ENCODE measurements at regions not wholly inside any gene's neighbourhood (a gene's known extent, or its start where the extent isn't known, plus 50 kb on each side); places are given as distances from the start of the nearest gene placed in this dataset.

- H3K27me3 Mint-ChIP-seq, result peaks cover 5% of the 10 kb centered on the region
- no peak overlapping the region for H3K4me3 Mint-ChIP-seq (ENCODE audit: low read depth)
- TF ChIP-seq, protein P1, sequence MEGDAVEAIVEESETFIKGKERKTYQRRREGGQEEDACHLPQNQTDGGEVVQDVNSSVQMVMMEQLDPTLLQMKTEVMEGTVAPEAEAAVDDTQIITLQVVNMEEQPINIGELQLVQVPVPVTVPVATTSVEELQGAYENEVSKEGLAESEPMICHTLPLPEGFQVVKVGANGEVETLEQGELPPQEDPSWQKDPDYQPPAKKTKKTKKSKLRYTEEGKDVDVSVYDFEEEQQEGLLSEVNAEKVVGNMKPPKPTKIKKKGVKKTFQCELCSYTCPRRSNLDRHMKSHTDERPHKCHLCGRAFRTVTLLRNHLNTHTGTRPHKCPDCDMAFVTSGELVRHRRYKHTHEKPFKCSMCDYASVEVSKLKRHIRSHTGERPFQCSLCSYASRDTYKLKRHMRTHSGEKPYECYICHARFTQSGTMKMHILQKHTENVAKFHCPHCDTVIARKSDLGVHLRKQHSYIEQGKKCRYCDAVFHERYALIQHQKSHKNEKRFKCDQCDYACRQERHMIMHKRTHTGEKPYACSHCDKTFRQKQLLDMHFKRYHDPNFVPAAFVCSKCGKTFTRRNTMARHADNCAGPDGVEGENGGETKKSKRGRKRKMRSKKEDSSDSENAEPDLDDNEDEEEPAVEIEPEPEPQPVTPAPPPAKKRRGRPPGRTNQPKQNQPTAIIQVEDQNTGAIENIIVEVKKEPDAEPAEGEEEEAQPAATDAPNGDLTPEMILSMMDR (IDR thresholded peaks at IDR 0.05; ENCODE audit: unreplicated experiment), result no peak
- H3K36me3 Mint-ChIP-seq (ENCODE audit: insufficient read depth), result no peaks in the 10 kb centered on the region
- H3K27ac Mint-ChIP-seq, result no peak overlapping the region
- DNase-seq (ENCODE audit: low spot score, unreplicated experiment), result no peak
- no peaks in the 10 kb centered on the region for H3K9me3 Mint-ChIP-seq (ENCODE audit: low read depth)
- peaks cover 6% of the 10 kb centered on the region for H3K4me1 Mint-ChIP-seq (ENCODE audit: low read depth)
Measured at GRCh38 chr6:14673201-14673600, 555.6 kb downstream of the CD83 start.

GRCh38 chr6:14674458-14674857 lies 556.9 kb downstream of the CD83 start:
- H3K4me1 Mint-ChIP-seq (ENCODE audit: low read depth), result peaks cover 6% of the 10 kb centered on the region
- TF ChIP-seq, protein P1 (IDR thresholded peaks at IDR 0.05; ENCODE audit: unreplicated experiment), result no peak
- peaks cover 5% of the 10 kb centered on the region for H3K27me3 Mint-ChIP-seq
- no peaks in the 10 kb centered on the region for H3K9me3 Mint-ChIP-seq (ENCODE audit: low read depth)
- H3K4me3 Mint-ChIP-seq (ENCODE audit: low read depth), result no peak overlapping the region
- DNase-seq (ENCODE audit: low spot score, unreplicated experiment), result no peak
- no peak overlapping the region for H3K27ac Mint-ChIP-seq
- no peaks in the 10 kb centered on the region for H3K36me3 Mint-ChIP-seq (ENCODE audit: insufficient read depth)

- Mint-ChIP-seq H3K27ac (no peak overlapping the region), H3K27me3 (peaks cover 5% of the 10 kb centered on the region), H3K36me3 (ENCODE audit: insufficient read depth) (no peaks in the 10 kb centered on the region), H3K4me1 (ENCODE audit: low read depth) (peaks cover 6% of the 10 kb centered on the region), H3K9me3 (ENCODE audit: low read depth) (no peaks in the 10 kb centered on the region), H3K4me3 (ENCODE audit: low read depth) (no peak overlapping the region)
- DNase-seq (ENCODE audit: low spot score, unreplicated experiment), result no peak
- TF ChIP-seq, protein P1 (IDR thresholded peaks at IDR 0.05; ENCODE audit: unreplicated experiment), result no peak
Measured at GRCh38 chr6:14674867-14675648, 557.5 kb downstream of the CD83 start.

GRCh38 chr6:14676064-14676463 lies 558.5 kb downstream of the CD83 start:
- H3K4me3 Mint-ChIP-seq (ENCODE audit: low read depth), result no peak overlapping the region
- H3K9me3 Mint-ChIP-seq (ENCODE audit: low read depth), result no peaks in the 10 kb centered on the region
- peaks cover 2% of the 10 kb centered on the region for H3K27me3 Mint-ChIP-seq
- no peak for DNase-seq (ENCODE audit: low spot score, unreplicated experiment)
- no peaks in the 10 kb centered on the region for H3K36me3 Mint-ChIP-seq (ENCODE audit: insufficient read depth)
- TF ChIP-seq, protein P1 (IDR thresholded peaks at IDR 0.05; ENCODE audit: unreplicated experiment), result no peak
- H3K4me1 Mint-ChIP-seq (ENCODE audit: low read depth), result peaks cover 4% of the 10 kb centered on the region
- H3K27ac Mint-ChIP-seq, result no peak overlapping the region

GRCh38 chr6:14676977-14677781 lies 559.6 kb downstream of the CD83 start:
- H3K4me3 Mint-ChIP-seq (ENCODE audit: low read depth), result no peak overlapping the region
- no peaks in the 10 kb centered on the region for H3K9me3 Mint-ChIP-seq (ENCODE audit: low read depth)
- TF ChIP-seq, protein P1 (IDR thresholded peaks at IDR 0.05; ENCODE audit: unreplicated experiment), result no peak
- no peak overlapping the region for H3K27ac Mint-ChIP-seq
- no peaks in the 10 kb centered on the region for H3K27me3 Mint-ChIP-seq
- DNase-seq (ENCODE audit: low spot score, unreplicated experiment), result no peak
- no peaks in the 10 kb centered on the region for H3K36me3 Mint-ChIP-seq (ENCODE audit: insufficient read depth)
- H3K4me1 Mint-ChIP-seq (ENCODE audit: low read depth), result peaks cover 2% of the 10 kb centered on the region

All from progenitor cell of endocrine pancreas (in vitro differentiated cells).